ENCODE measurements at regions not wholly inside any gene's neighbourhood (a gene's known extent, or its start where the extent isn't known, plus 50 kb on each side); places are given as distances from the start of the nearest gene placed in this dataset.

DNA sequence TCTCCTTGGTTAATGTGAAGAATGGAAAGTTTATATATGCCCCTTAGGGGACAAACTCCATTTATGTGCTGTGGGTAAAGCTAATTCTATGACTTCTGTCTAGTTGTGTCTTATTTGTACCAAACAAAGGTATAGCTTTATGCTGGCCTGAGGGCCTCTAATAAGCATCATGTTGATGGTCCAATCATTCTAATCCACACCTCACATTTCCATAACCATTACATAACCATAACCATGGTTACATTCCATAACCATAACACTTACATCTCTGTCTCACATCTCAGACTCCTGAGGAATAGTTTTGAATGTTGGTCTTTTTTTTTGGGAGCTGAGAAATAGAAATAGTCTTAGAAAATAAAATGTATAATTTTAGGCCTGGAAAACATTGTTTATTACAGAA lies 1097.1 kb downstream of the FLRT2 start:
- Histone ChIP-seq H3K9ac (ENCODE audit: low read length) (no peak overlapping the region), H4K20me1 (ENCODE audit: insufficient read depth, low read length) (no peaks in the 10 kb centered on the region), H3K4me2 (ENCODE audit: low read depth, low read length) (no peak overlapping the region), H3K79me2 (ENCODE audit: low read length) (no peaks in the 10 kb centered on the region), H3K4me1 (ENCODE audit: low read length) (no peaks in the 10 kb centered on the region), H3F3A (ENCODE audit: insufficient read depth, low read length) (no peaks in the 10 kb centered on the region), H2AFZ (ENCODE audit: low read length) (no peak overlapping the region), H3K27ac (ENCODE audit: low read length) (no peak overlapping the region), H3K36me3 (replicated peaks; ENCODE audit: insufficient read depth, low read length) (no peaks in the 10 kb centered on the region), H3K4me3 (ENCODE audit: low read length) (no peak overlapping the region), H3K9me2 (replicated peaks; ENCODE audit: insufficient read depth, low read length) (no peaks in the 10 kb centered on the region), H3K9me3 (replicated peaks; ENCODE audit: insufficient read depth, low read length) (no peaks in the 10 kb centered on the region), H3K27me3 (replicated peaks; ENCODE audit: insufficient read depth, low read length) (no peaks in the 10 kb centered on the region)
- TF ChIP-seq EZH2 (optimal IDR thresholded peaks at IDR 0.05; ENCODE audit: low read depth, low read length) (no peak), EZH2phosphoT487 (IDR thresholded peaks at IDR 0.05; ENCODE audit: low read length) (no peak), CTCF (IDR thresholded peaks at IDR 0.05; ENCODE audit: low read length) (no peak)
- no peak for DNase-seq

- Histone ChIP-seq H3K9me3 (replicated peaks; ENCODE audit: insufficient read depth, low read length) (no peaks in the 10 kb centered on the region), H3K4me2 (ENCODE audit: low read depth, low read length) (no peak overlapping the region), H3K79me2 (ENCODE audit: low read length) (no peaks in the 10 kb centered on the region), H2AFZ (ENCODE audit: low read length) (no peak overlapping the region), H3F3A (ENCODE audit: insufficient read depth, low read length) (no peaks in the 10 kb centered on the region), H3K4me1 (ENCODE audit: low read length) (no peaks in the 10 kb centered on the region), H3K9ac (ENCODE audit: low read length) (no peak overlapping the region), H4K20me1 (ENCODE audit: insufficient read depth, low read length) (no peaks in the 10 kb centered on the region), H3K9me2 (replicated peaks; ENCODE audit: insufficient read depth, low read length) (no peaks in the 10 kb centered on the region), H3K36me3 (replicated peaks; ENCODE audit: insufficient read depth, low read length) (no peaks in the 10 kb centered on the region), H3K4me3 (ENCODE audit: low read length) (no peak overlapping the region), H3K27ac (ENCODE audit: low read length) (no peak overlapping the region), H3K27me3 (replicated peaks; ENCODE audit: insufficient read depth, low read length) (no peaks in the 10 kb centered on the region)
- TF ChIP-seq EZH2phosphoT487 (IDR thresholded peaks at IDR 0.05; ENCODE audit: low read length) (no peak), EZH2 (optimal IDR thresholded peaks at IDR 0.05; ENCODE audit: low read depth, low read length) (no peak)
- no peak for DNase-seq
These were observed 1096.6 kb downstream of the FLRT2 start for GRCh38 chr14:86626530-86626929.

- H3K27ac ChIP-seq (ENCODE audit: low read length), result no peak overlapping the region
- no peaks in the 10 kb centered on the region for H3K79me2 ChIP-seq (ENCODE audit: low read length)
- no peaks in the 10 kb centered on the region for H3F3A ChIP-seq (ENCODE audit: insufficient read depth, low read length)
- H3K9me2 ChIP-seq (replicated peaks; ENCODE audit: insufficient read depth, low read length), result no peaks in the 10 kb centered on the region
- H3K36me3 ChIP-seq (replicated peaks; ENCODE audit: insufficient read depth, low read length), result no peaks in the 10 kb centered on the region
- TF ChIP-seq EZH2 (optimal IDR thresholded peaks at IDR 0.05; ENCODE audit: low read depth, low read length) (no peak), CTCF (IDR thresholded peaks at IDR 0.05; ENCODE audit: low read length) (no peak), EZH2phosphoT487 (IDR thresholded peaks at IDR 0.05; ENCODE audit: low read length) (no peak)
- no peak overlapping the region for H3K4me2 ChIP-seq (ENCODE audit: low read depth, low read length)
- H3K4me1 ChIP-seq (ENCODE audit: low read length), result no peaks in the 10 kb centered on the region
- H4K20me1 ChIP-seq (ENCODE audit: insufficient read depth, low read length), result no peaks in the 10 kb centered on the region
- H3K9ac ChIP-seq (ENCODE audit: low read length), result no peak overlapping the region
- DNase-seq, result no peak
- H3K4me3 ChIP-seq (ENCODE audit: low read length), result no peak overlapping the region
- no peak overlapping the region for H2AFZ ChIP-seq (ENCODE audit: low read length)
- no peaks in the 10 kb centered on the region for H3K27me3 ChIP-seq (replicated peaks; ENCODE audit: insufficient read depth, low read length)
- no peaks in the 10 kb centered on the region for H3K9me3 ChIP-seq (replicated peaks; ENCODE audit: insufficient read depth, low read length)
These were observed 1095.7 kb downstream of the FLRT2 start for GRCh38 chr14:86625637-86626036.

- Histone ChIP-seq H3K79me2 (ENCODE audit: low read length) (no peaks in the 10 kb centered on the region), H4K20me1 (ENCODE audit: insufficient read depth, low read length) (no peaks in the 10 kb centered on the region), H3K4me2 (ENCODE audit: low read depth, low read length) (no peak overlapping the region), H3K9me3 (replicated peaks; ENCODE audit: insufficient read depth, low read length) (no peaks in the 10 kb centered on the region), H3K27ac (ENCODE audit: low read length) (no peak overlapping the region), H3K4me1 (ENCODE audit: low read length) (no peaks in the 10 kb centered on the region), H2AFZ (ENCODE audit: low read length) (no peak overlapping the region), H3K4me3 (ENCODE audit: low read length) (no peak overlapping the region), H3K9ac (ENCODE audit: low read length) (no peak overlapping the region), H3K27me3 (replicated peaks; ENCODE audit: insufficient read depth, low read length) (no peaks in the 10 kb centered on the region), H3K9me2 (replicated peaks; ENCODE audit: insufficient read depth, low read length) (no peaks in the 10 kb centered on the region), H3F3A (ENCODE audit: insufficient read depth, low read length) (no peaks in the 10 kb centered on the region), H3K36me3 (replicated peaks; ENCODE audit: insufficient read depth, low read length) (no peaks in the 10 kb centered on the region)
- TF ChIP-seq EZH2phosphoT487 (IDR thresholded peaks at IDR 0.05; ENCODE audit: low read length) (no peak), EZH2 (optimal IDR thresholded peaks at IDR 0.05; ENCODE audit: low read depth, low read length) (no peak), CTCF (IDR thresholded peaks at IDR 0.05; ENCODE audit: low read length) (no peak)
- DNase-seq, result no peak
These were observed 1089.8 kb downstream of the FLRT2 start for GRCh38 chr14:86619726-86620125.
